ENCODE measurements at regions not wholly inside any gene's neighbourhood (a gene's known extent, or its start where the extent isn't known, plus 50 kb on each side); places are given as distances from the start of the nearest gene placed in this dataset.

- CTCF ChIA-PET: interaction anchor here (0.6 to 2.5 kb wide), 10 partner anchors 54 to 829 kb away, joined by 3 to 11 read pairs (median 4); partner anchors contain the start of gene NR2F2
- H3K27me3 Mint-ChIP-seq (ENCODE audit: low read depth): peaks cover 100% of the 10 kb centered on the region
- H3K4me3 Mint-ChIP-seq: peak overlapping the region; percentile 54
These were observed 86.6 kb downstream of the NR2F2 start for GRCh38 chr15:96416934-96417759.

GRCh38 chr15:96417760-96418130, 87.2 kb downstream of the NR2F2 start:
- no peak for ATAC-seq
- Mint-ChIP-seq H3K4me1 (peaks cover 61% of the 10 kb centered on the region), H3K9me3 (no peaks in the 10 kb centered on the region), H3K27ac (no peak overlapping the region), H3K4me3 (peak overlapping the region; percentile 54; the same call in 1 of the 2 replicates), H3K27me3 (ENCODE audit: low read depth) (peaks cover 100% of the 10 kb centered on the region), H3K36me3 (no peaks in the 10 kb centered on the region)
- POLR2A ChIA-PET: interaction anchor here (0.6 kb wide), 1 partner anchor 77 kb away, joined by 3 read pairs; no protein-coding TSS in a partner anchor
- no peak for TF ChIP-seq ZNF121 (CRISPR knock-in tag; IDR thresholded peaks at IDR 0.05)
- TF ChIP-seq SOX15 (CRISPR knock-in tag; IDR thresholded peaks at IDR 0.05): no peak
- DNase-seq (ENCODE audit: low spot score): no peak
- CTCF ChIA-PET: interaction anchor here (1.0 to 2.5 kb wide), 5 partner anchors 58 to 828 kb away, joined by 3 to 11 read pairs (median 9); partner anchors contain the start of gene NR2F2

More at GRCh38 chr15:96416934-96417759, 86.6 kb downstream of the NR2F2 start:
- Mint-ChIP-seq H3K36me3 (no peaks in the 10 kb centered on the region), H3K27ac (no peak overlapping the region), H3K9me3 (no peaks in the 10 kb centered on the region), H3K4me1 (peaks cover 61% of the 10 kb centered on the region)
- ATAC-seq: peak; percentile 61
- peak; percentile 59 for DNase-seq (ENCODE audit: low spot score)
- TF ChIP-seq ZNF121 (CRISPR knock-in tag; IDR thresholded peaks at IDR 0.05) (0 out of 2 replicates have a peak, but pooled peaks have one; percentile 8), E2F1 (CRISPR knock-in tag; IDR thresholded peaks at IDR 0.05) (no peak)
- POLR2A ChIA-PET: interaction anchor here (0.6 kb wide), 1 partner anchor 77 kb away, joined by 3 read pairs; no protein-coding TSS in a partner anchor

- CTCF ChIA-PET: no interaction called here
These were observed 87.6 kb downstream of the NR2F2 start for GRCh38 chr15:96418146-96418545.

More at GRCh38 chr15:96418146-96418545, 87.6 kb downstream of the NR2F2 start:
- H3K4me1 Mint-ChIP-seq: peaks cover 61% of the 10 kb centered on the region
- no peak overlapping the region for H3K4me3 Mint-ChIP-seq
- POLR2A ChIA-PET: no interaction called here
- H3K36me3 Mint-ChIP-seq: no peaks in the 10 kb centered on the region
- ATAC-seq: no peak
- no peaks in the 10 kb centered on the region for H3K9me3 Mint-ChIP-seq
- DNase-seq (ENCODE audit: low spot score): no peak
- H3K27me3 Mint-ChIP-seq (ENCODE audit: low read depth): peaks cover 97% of the 10 kb centered on the region
- H3K27ac Mint-ChIP-seq: no peak overlapping the region
- no peak for TF ChIP-seq NFE2L1 (CRISPR knock-in tag; IDR thresholded peaks at IDR 0.05)
- TF ChIP-seq ZNF281 (CRISPR knock-in tag; IDR thresholded peaks at IDR 0.05): no peak
- no peak for TF ChIP-seq CREM (CRISPR knock-in tag; IDR thresholded peaks at IDR 0.05)
- TF ChIP-seq TEAD4 (CRISPR knock-in tag; IDR thresholded peaks at IDR 0.05): no peak
- no peak for TF ChIP-seq USF2 (CRISPR knock-in tag; IDR thresholded peaks at IDR 0.05)
- TF ChIP-seq NFATC4 (CRISPR knock-in tag; IDR thresholded peaks at IDR 0.05): no peak
- no peak for TF ChIP-seq RELA (CRISPR knock-in tag; IDR thresholded peaks at IDR 0.05; ENCODE audit: borderline replicate concordance)
- TF ChIP-seq JUN (CRISPR knock-in tag; IDR thresholded peaks at IDR 0.05): no peak
- TF ChIP-seq NR1H2 (CRISPR knock-in tag; IDR thresholded peaks at IDR 0.05): no peak
- no peak for TF ChIP-seq ZSCAN18 (CRISPR knock-in tag; IDR thresholded peaks at IDR 0.05)
- no peak for TF ChIP-seq EMX1 (CRISPR knock-in tag; IDR thresholded peaks at IDR 0.05)
- TF ChIP-seq USF1 (CRISPR knock-in tag; IDR thresholded peaks at IDR 0.05): no peak
- TF ChIP-seq NFYB (CRISPR knock-in tag; conservative IDR thresholded peaks at IDR 0.05; ENCODE audit: low read depth): no peak
- TF ChIP-seq IRF1 (CRISPR knock-in tag; IDR thresholded peaks at IDR 0.05): no peak
- TF ChIP-seq SOX15 (CRISPR knock-in tag; IDR thresholded peaks at IDR 0.05): no peak
- TF ChIP-seq SMAD3 (CRISPR knock-in tag; IDR thresholded peaks at IDR 0.05; ENCODE audit: borderline replicate concordance): no peak
- TF ChIP-seq RORB (CRISPR knock-in tag; IDR thresholded peaks at IDR 0.05): no peak
- TF ChIP-seq PREB (CRISPR knock-in tag; IDR thresholded peaks at IDR 0.05; ENCODE audit: borderline replicate concordance): no peak
- no peak for TF ChIP-seq GABPB1 (CRISPR knock-in tag; IDR thresholded peaks at IDR 0.05)
- TF ChIP-seq MLX (CRISPR knock-in tag; IDR thresholded peaks at IDR 0.05): no peak

Measured in WTC11 (cell line).